ENCODE measurements at regions not wholly inside any gene's neighbourhood (a gene's known extent, or its start where the extent isn't known, plus 50 kb on each side); places are given as distances from the start of the nearest gene placed in this dataset.

GRCh38 chr5:167725264-167725663 is 566.2 kb upstream of the WWC1 start:
- no peak for ATAC-seq
- TF ChIP-seq, protein P1, sequence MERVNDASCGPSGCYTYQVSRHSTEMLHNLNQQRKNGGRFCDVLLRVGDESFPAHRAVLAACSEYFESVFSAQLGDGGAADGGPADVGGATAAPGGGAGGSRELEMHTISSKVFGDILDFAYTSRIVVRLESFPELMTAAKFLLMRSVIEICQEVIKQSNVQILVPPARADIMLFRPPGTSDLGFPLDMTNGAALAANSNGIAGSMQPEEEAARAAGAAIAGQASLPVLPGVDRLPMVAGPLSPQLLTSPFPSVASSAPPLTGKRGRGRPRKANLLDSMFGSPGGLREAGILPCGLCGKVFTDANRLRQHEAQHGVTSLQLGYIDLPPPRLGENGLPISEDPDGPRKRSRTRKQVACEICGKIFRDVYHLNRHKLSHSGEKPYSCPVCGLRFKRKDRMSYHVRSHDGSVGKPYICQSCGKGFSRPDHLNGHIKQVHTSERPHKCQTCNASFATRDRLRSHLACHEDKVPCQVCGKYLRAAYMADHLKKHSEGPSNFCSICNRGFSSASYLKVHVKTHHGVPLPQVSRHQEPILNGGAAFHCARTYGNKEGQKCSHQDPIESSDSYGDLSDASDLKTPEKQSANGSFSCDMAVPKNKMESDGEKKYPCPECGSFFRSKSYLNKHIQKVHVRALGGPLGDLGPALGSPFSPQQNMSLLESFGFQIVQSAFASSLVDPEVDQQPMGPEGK (CRISPR knock-in tag; IDR thresholded peaks at IDR 0.05; ENCODE audit: borderline replicate concordance) = no peak

GRCh38 chr5:167725741-167726140 is 565.7 kb upstream of the WWC1 start:
- ATAC-seq = no peak
- TF ChIP-seq BACH2 (CRISPR knock-in tag; IDR thresholded peaks at IDR 0.05; ENCODE audit: borderline replicate concordance) = no peak
- no peak for TF ChIP-seq OSR1 (CRISPR knock-in tag; IDR thresholded peaks at IDR 0.05)
- TF ChIP-seq ZC3H10 (CRISPR knock-in tag; IDR thresholded peaks at IDR 0.05) = no peak
- no peak for TF ChIP-seq CREB5 (CRISPR knock-in tag; IDR thresholded peaks at IDR 0.05; ENCODE audit: low read depth)
- no peak for TF ChIP-seq ZNF8 (CRISPR knock-in tag; IDR thresholded peaks at IDR 0.05)

GRCh38 chr5:167726642-167727041 is 564.8 kb upstream of the WWC1 start:
- no peak for ATAC-seq
- no peak for TF ChIP-seq ISL1 (CRISPR knock-in tag; IDR thresholded peaks at IDR 0.05)
- TF ChIP-seq, protein P1 (CRISPR knock-in tag; IDR thresholded peaks at IDR 0.05; ENCODE audit: borderline replicate concordance) = no peak
- TF ChIP-seq PPARA (CRISPR knock-in tag; IDR thresholded peaks at IDR 0.05; ENCODE audit: borderline replicate concordance) = no peak
- no peak for TF ChIP-seq ZFP30 (CRISPR knock-in tag; IDR thresholded peaks at IDR 0.05)
- TF ChIP-seq GLIS3 (CRISPR knock-in tag; IDR thresholded peaks at IDR 0.05) = no peak
- no peak for TF ChIP-seq SNAI2 (CRISPR knock-in tag; IDR thresholded peaks at IDR 0.05)
- TF ChIP-seq ESRRG (CRISPR knock-in tag; IDR thresholded peaks at IDR 0.05) = no peak
- no peak for TF ChIP-seq ZC3H10 (CRISPR knock-in tag; IDR thresholded peaks at IDR 0.05)
- TF ChIP-seq, protein P2, sequence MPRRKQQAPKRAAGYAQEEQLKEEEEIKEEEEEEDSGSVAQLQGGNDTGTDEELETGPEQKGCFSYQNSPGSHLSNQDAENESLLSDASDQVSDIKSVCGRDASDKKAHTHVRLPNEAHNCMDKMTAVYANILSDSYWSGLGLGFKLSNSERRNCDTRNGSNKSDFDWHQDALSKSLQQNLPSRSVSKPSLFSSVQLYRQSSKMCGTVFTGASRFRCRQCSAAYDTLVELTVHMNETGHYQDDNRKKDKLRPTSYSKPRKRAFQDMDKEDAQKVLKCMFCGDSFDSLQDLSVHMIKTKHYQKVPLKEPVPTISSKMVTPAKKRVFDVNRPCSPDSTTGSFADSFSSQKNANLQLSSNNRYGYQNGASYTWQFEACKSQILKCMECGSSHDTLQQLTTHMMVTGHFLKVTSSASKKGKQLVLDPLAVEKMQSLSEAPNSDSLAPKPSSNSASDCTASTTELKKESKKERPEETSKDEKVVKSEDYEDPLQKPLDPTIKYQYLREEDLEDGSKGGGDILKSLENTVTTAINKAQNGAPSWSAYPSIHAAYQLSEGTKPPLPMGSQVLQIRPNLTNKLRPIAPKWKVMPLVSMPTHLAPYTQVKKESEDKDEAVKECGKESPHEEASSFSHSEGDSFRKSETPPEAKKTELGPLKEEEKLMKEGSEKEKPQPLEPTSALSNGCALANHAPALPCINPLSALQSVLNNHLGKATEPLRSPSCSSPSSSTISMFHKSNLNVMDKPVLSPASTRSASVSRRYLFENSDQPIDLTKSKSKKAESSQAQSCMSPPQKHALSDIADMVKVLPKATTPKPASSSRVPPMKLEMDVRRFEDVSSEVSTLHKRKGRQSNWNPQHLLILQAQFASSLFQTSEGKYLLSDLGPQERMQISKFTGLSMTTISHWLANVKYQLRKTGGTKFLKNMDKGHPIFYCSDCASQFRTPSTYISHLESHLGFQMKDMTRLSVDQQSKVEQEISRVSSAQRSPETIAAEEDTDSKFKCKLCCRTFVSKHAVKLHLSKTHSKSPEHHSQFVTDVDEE (CRISPR knock-in tag; IDR thresholded peaks at IDR 0.05) = no peak
- TF ChIP-seq ZNF70 (CRISPR knock-in tag; IDR thresholded peaks at IDR 0.05) = no peak
- TF ChIP-seq ARNTL (CRISPR knock-in tag; IDR thresholded peaks at IDR 0.05; ENCODE audit: borderline replicate concordance, low read depth) = no peak
- no peak for TF ChIP-seq CREB5 (CRISPR knock-in tag; IDR thresholded peaks at IDR 0.05; ENCODE audit: low read depth)
- no peak for TF ChIP-seq BACH2 (CRISPR knock-in tag; IDR thresholded peaks at IDR 0.05; ENCODE audit: borderline replicate concordance)
- TF ChIP-seq ZFP3 (CRISPR knock-in tag; IDR thresholded peaks at IDR 0.05) = no peak
- no peak for TF ChIP-seq RARB (CRISPR knock-in tag; IDR thresholded peaks at IDR 0.05)
- no peak for TF ChIP-seq ZNF565 (CRISPR knock-in tag; conservative IDR thresholded peaks at IDR 0.05; ENCODE audit: low read depth)
- TF ChIP-seq CSDC2 (CRISPR knock-in tag; IDR thresholded peaks at IDR 0.05) = no peak
- no peak for TF ChIP-seq TOX (CRISPR knock-in tag; IDR thresholded peaks at IDR 0.05; ENCODE audit: borderline replicate concordance)

DNA sequence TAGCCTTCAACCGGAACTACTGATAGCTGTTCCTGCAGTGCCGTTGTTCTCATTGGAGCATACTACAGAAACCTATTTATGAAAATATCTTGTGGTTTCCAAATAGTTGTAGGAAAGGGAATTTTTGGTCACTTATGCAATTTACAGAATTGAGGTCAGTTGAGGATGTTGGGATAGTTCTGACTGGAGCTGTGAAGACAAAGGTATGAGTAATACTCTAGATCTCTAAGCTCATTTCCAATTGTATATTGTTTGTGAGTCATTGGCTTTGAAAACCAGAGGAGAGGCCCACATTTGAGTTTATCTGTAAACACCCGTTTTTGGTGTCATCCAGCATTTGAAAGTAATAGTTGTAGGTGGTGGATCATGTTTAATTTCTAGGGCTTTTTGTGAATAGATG is 561.3 kb upstream of the WWC1 start:
- peak; percentile 93 for ATAC-seq
- no peak for TF ChIP-seq GLIS3 (CRISPR knock-in tag; IDR thresholded peaks at IDR 0.05)
- TF ChIP-seq ZFP30 (CRISPR knock-in tag; IDR thresholded peaks at IDR 0.05) = no peak
- no peak for TF ChIP-seq RARB (CRISPR knock-in tag; IDR thresholded peaks at IDR 0.05)
- TF ChIP-seq ZNF8 (CRISPR knock-in tag; IDR thresholded peaks at IDR 0.05) = no peak
- TF ChIP-seq, protein P1 (CRISPR knock-in tag; IDR thresholded peaks at IDR 0.05; ENCODE audit: borderline replicate concordance) = no peak
- TF ChIP-seq PPARA (CRISPR knock-in tag; IDR thresholded peaks at IDR 0.05; ENCODE audit: borderline replicate concordance) = no peak
- TF ChIP-seq, protein P2 (CRISPR knock-in tag; IDR thresholded peaks at IDR 0.05) = no peak
- TF ChIP-seq BACH2 (CRISPR knock-in tag; IDR thresholded peaks at IDR 0.05; ENCODE audit: borderline replicate concordance) = no peak
- no peak for TF ChIP-seq CREB5 (CRISPR knock-in tag; IDR thresholded peaks at IDR 0.05; ENCODE audit: low read depth)
- TF ChIP-seq OSR1 (CRISPR knock-in tag; IDR thresholded peaks at IDR 0.05) = no peak

Data from SK-N-SH treated with all-trans-retinoic acid at 6 μM for 48 hours (cell line).